ENCODE measurements at regions not wholly inside any gene's neighbourhood (a gene's known extent, or its start where the extent isn't known, plus 50 kb on each side); places are given as distances from the start of the nearest gene placed in this dataset.

DNA sequence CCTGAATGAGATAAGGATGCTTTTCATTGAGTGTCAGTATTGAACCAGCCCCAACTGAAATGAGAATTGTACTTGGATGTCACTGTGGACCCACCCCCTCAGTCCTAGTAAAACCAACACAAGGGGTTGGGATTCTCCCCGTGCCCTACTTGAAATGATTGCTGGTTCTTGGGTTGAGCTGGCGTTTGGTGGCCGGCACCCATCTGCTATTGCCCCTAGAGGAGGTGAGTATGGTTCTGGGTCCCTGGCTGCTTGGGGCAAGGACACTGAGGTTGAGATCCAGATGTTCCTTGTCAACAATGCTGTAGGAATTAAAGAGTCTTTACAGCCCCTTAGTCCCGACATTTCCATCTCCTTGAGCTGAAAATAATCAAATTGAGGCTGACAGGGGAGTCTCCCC lies 170.0 kb upstream of the ZNF32 start:
- Mint-ChIP-seq H3K36me3 (no peaks in the 10 kb centered on the region), H3K27ac (no peak overlapping the region), H3K4me1 (peaks cover 19% of the 10 kb centered on the region), H3K27me3 (ENCODE audit: low read depth in 3 of 3) (peaks cover 11 to 18% (median 15%) of the 10 kb centered on the region in 3 donors), H3K4me3 (no peak overlapping the region), H3K9me3 (no peaks in the 10 kb centered on the region)
- no peaks in the 10 kb centered on the region for H3K36me3 ChIP-seq (replicated peaks in 1 of 2; ENCODE audit: control insufficient read depth in 1 of 2, insufficient read depth in 2 of 2, low read length in 2 of 2)
- H3K4me1 ChIP-seq (ENCODE audit: control insufficient read depth in 1 of 2, insufficient read depth in 2 of 2, low read length in 2 of 2), result peaks cover 4 to 13% of the 10 kb centered on the region in 2 donors
- no peaks in the 10 kb centered on the region for H3K79me2 ChIP-seq (ENCODE audit: insufficient read depth, low read length)
- no peak overlapping the region for H3K27ac ChIP-seq (ENCODE audit: low read depth in 1 of 2, low read length in 2 of 2)
- H2AFZ ChIP-seq (ENCODE audit: insufficient read depth, low read depth, low read length, poor library complexity, severe bottlenecking), result no peak overlapping the region
- H3K4me2 ChIP-seq (replicated peaks; ENCODE audit: extremely low read depth, low read length, poor library complexity, severe bottlenecking), result no peak overlapping the region
- H3K9ac ChIP-seq (ENCODE audit: insufficient read depth, low read length, poor library complexity, severe bottlenecking), result no peak overlapping the region
- H3K9me3 ChIP-seq (replicated peaks in 1 of 2; ENCODE audit: control insufficient read depth in 1 of 2, insufficient read depth in 1 of 2, low read length in 2 of 2), result no peaks in the 10 kb centered on the region
- intact Hi-C loops (cut with micrococcal nuclease), result no loop called here
- no peak for DNase-seq
- peaks cover 0 to 2% of the 10 kb centered on the region in 2 donors for H3K27me3 ChIP-seq (ENCODE audit: control insufficient read depth in 2 of 2, insufficient read depth in 2 of 2, low read length in 2 of 2)
- WGBS (ENCODE audit: insufficient coverage), result 100% methylated on average over 1 of the region's 4 CpGs
- H4K20me1 ChIP-seq (ENCODE audit: insufficient read depth, low read length), result no peaks in the 10 kb centered on the region
- TF ChIP-seq, protein P1, sequence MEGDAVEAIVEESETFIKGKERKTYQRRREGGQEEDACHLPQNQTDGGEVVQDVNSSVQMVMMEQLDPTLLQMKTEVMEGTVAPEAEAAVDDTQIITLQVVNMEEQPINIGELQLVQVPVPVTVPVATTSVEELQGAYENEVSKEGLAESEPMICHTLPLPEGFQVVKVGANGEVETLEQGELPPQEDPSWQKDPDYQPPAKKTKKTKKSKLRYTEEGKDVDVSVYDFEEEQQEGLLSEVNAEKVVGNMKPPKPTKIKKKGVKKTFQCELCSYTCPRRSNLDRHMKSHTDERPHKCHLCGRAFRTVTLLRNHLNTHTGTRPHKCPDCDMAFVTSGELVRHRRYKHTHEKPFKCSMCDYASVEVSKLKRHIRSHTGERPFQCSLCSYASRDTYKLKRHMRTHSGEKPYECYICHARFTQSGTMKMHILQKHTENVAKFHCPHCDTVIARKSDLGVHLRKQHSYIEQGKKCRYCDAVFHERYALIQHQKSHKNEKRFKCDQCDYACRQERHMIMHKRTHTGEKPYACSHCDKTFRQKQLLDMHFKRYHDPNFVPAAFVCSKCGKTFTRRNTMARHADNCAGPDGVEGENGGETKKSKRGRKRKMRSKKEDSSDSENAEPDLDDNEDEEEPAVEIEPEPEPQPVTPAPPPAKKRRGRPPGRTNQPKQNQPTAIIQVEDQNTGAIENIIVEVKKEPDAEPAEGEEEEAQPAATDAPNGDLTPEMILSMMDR (IDR thresholded peaks at IDR 0.05), result no peak
- H3K4me3 ChIP-seq (replicated peaks in 1 of 3; ENCODE audit: low read depth in 2 of 3, low read length in 3 of 3), result no peak overlapping the region

DNA sequence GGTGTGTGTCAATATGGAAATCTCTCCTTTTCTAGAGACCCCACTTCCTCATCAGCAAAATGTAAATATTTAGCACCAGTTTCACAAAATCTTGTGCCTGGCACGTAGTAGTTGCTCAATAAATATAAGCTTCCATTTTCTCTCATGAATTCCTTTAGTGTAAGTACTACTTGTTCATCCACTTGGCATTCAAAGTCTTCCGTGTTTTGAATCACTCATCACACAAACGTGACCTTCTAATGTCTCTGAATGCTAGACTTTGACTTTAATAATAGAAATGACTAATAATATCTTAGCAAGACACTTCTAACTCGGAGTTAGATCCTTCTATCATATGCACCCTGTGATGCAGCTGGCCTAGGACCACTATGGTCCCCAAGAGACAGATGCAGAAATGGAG lies 168.7 kb upstream of the ZNF32 start:
- no CpG with 5 or more reads among the region's 4 CpGs for WGBS (ENCODE audit: insufficient coverage)
- Histone ChIP-seq H2AFZ (ENCODE audit: insufficient read depth, low read depth, low read length, poor library complexity, severe bottlenecking) (no peak overlapping the region), H3K79me2 (ENCODE audit: insufficient read depth, low read length) (no peaks in the 10 kb centered on the region), H3K9me3 (replicated peaks in 1 of 2; ENCODE audit: control insufficient read depth in 1 of 2, insufficient read depth in 1 of 2, low read length in 2 of 2) (no peaks in the 10 kb centered on the region), H3K27me3 (ENCODE audit: control insufficient read depth in 2 of 2, insufficient read depth in 2 of 2, low read length in 2 of 2) (peaks cover 0 to 2% of the 10 kb centered on the region in 2 donors), H4K20me1 (ENCODE audit: insufficient read depth, low read length) (no peaks in the 10 kb centered on the region), H3K36me3 (replicated peaks in 1 of 2; ENCODE audit: control insufficient read depth in 1 of 2, insufficient read depth in 2 of 2, low read length in 2 of 2) (no peaks in the 10 kb centered on the region), H3K4me1 (ENCODE audit: control insufficient read depth in 1 of 2, insufficient read depth in 2 of 2, low read length in 2 of 2) (peaks cover 4 to 13% of the 10 kb centered on the region in 2 donors), H3K4me3 (replicated peaks in 1 of 3; ENCODE audit: low read depth in 2 of 3, low read length in 3 of 3) (no peak overlapping the region), H3K9ac (ENCODE audit: insufficient read depth, low read length, poor library complexity, severe bottlenecking) (no peak overlapping the region), H3K4me2 (replicated peaks; ENCODE audit: extremely low read depth, low read length, poor library complexity, severe bottlenecking) (no peak overlapping the region), H3K27ac (ENCODE audit: low read depth in 1 of 2, low read length in 2 of 2) (no peak overlapping the region)
- no peaks in the 10 kb centered on the region for H3K9me3 Mint-ChIP-seq
- H3K4me1 Mint-ChIP-seq, result peaks cover 19% of the 10 kb centered on the region
- no peak for DNase-seq
- no peak overlapping the region for H3K4me3 Mint-ChIP-seq
- no peak overlapping the region for H3K27ac Mint-ChIP-seq
- peaks cover 11 to 18% (median 15%) of the 10 kb centered on the region in 3 donors for H3K27me3 Mint-ChIP-seq (ENCODE audit: low read depth in 3 of 3)
- H3K36me3 Mint-ChIP-seq, result no peaks in the 10 kb centered on the region
- TF ChIP-seq, protein P1 (IDR thresholded peaks at IDR 0.05), result no peak
- intact Hi-C loops (cut with micrococcal nuclease), result no loop called here
